A673 (cell line): ENCODE measurements at regions not wholly inside any gene's neighbourhood (a gene's known extent, or its start where the extent isn't known, plus 50 kb on each side); places are given as distances from the start of the nearest gene placed in this dataset.

Experiments used
- BruUV-seq: library from RNA; stranded (reverse); fragments of 400-500 nt; replicated peaks from 2 replicates; lab custom pipeline; 2021; lab: Mats Ljungman, UMichigan
- CTCF ChIA-PET: fragments of 300-600 bp; sonication (Branson Sonifier 250); formaldehyde crosslinking; loops from one replicate; lab custom pipeline; 2022; ENCODE audit warnings: antibody characterized with exemption; lab: Charles Lee
- POLR2A ChIA-PET: fragments of 300-600 bp; sonication (Branson Sonifier 250); formaldehyde crosslinking; loops from one replicate; lab custom pipeline; 2022; ENCODE audit warnings: antibody characterized with exemption; ENCODE audit not compliant: low non-redundant PET; lab: Charles Lee
- DNase-seq: peaks from one replicate; pipeline ENCODE4 v3.0.0-alpha.2; 2015; ENCODE audit warnings: low spot score
- H3K27ac ChIP-seq: fragments of 200-600 bp; sonication (generic); 2 replicates; pipeline ENCODE4 v1.5.1; 2016; ENCODE audit warnings: mixed run types, low read depth, mild to moderate bottlenecking, mixed read lengths, antibody characterized with exemption, low read length; ENCODE audit not compliant: poor library complexity, severe bottlenecking
- H3K27me3 ChIP-seq: fragments of 200-600 bp; sonication (generic); replicated peaks from 2 replicates; pipeline ENCODE4 v1.6.1; 2017; ENCODE audit warnings: mixed run types, low read depth, mild to moderate bottlenecking, mixed read lengths, antibody characterized with exemption, low read length; ENCODE audit not compliant: insufficient read depth, poor library complexity
- H3K36me3 ChIP-seq: fragments of 200-600 bp; sonication (generic); 2 replicates; pipeline ENCODE4 v1.6.1; 2016; ENCODE audit warnings: mixed run types, mild to moderate bottlenecking, mixed read lengths, antibody characterized with exemption, low read length; ENCODE audit not compliant: insufficient read depth, poor library complexity, severe bottlenecking
- H3K4me1 ChIP-seq: fragments of 200-600 bp; sonication (generic); 2 replicates; pipeline ENCODE4 v1.6.1; 2017; ENCODE audit warnings: mixed run types, mild to moderate bottlenecking, mixed read lengths, antibody characterized with exemption, low read length; ENCODE audit not compliant: insufficient read depth, poor library complexity, severe bottlenecking
- H3K4me3 ChIP-seq: fragments of 200-600 bp; sonication (generic); 2 replicates; pipeline ENCODE4 v1.5.1; 2016; ENCODE audit warnings: low read depth, mixed run types, mild to moderate bottlenecking, mixed read lengths, low read length; ENCODE audit not compliant: poor library complexity, severe bottlenecking
- H3K9me3 ChIP-seq: fragments of 200-600 bp; sonication (generic); 2 replicates; pipeline ENCODE4 v1.6.1; 2016; ENCODE audit warnings: mixed run types, low read depth, mild to moderate bottlenecking, mixed read lengths, antibody characterized with exemption, low read length; ENCODE audit not compliant: poor library complexity, severe bottlenecking
- EZH2 ChIP-seq: fragments of 200-600 bp; sonication (generic); IDR thresholded peaks from 2 replicates; pipeline ENCODE4 v1.6.1; 2017; ENCODE audit warnings: borderline replicate concordance, low read depth, mild to moderate bottlenecking, mixed read lengths, antibody characterized with exemption, low read length; ENCODE audit not compliant: poor library complexity, severe bottlenecking
- intact Hi-C: fragments of 100-400 bp; cut with micrococcal nuclease; formaldehyde crosslinking; loops from one replicate; pipeline ENCODE4 v1.10.0; 2022; ENCODE audit not compliant: unreplicated experiment
- TF ChIP-seq, protein P1 (sequence below): fragments of 300-800, 200-600 bp; sonication (generic); conservative IDR thresholded peaks from 2 replicates; pipeline ENCODE4 v1.5.1; 2017; ENCODE audit warnings: low read depth, mild to moderate bottlenecking, antibody characterized with exemption, low read length, moderate library complexity, mixed read lengths

DNA sequence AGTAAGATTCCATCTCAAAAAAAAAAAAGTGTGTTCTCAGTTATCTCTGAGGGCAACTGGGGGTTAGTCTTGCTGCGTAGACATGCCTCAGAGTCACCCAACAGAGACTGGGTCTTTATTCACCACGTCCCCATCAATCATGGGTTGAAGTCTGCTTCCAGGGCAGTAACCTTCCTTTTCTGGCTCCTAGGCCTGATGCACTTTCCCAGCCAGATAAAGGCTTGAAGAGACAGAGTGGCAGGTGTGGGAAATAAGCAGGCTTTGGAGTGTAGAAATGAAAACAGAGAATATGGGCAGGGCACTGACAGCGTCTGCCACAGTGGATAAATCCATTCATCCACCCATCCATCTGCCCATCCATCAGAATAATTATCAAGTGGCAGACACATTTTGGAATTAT, 134.1 kb upstream of the LGALSL start:
- no peaks in the 10 kb centered on the region for H3K27me3 ChIP-seq
- CTCF ChIA-PET = no interaction called here

DNA sequence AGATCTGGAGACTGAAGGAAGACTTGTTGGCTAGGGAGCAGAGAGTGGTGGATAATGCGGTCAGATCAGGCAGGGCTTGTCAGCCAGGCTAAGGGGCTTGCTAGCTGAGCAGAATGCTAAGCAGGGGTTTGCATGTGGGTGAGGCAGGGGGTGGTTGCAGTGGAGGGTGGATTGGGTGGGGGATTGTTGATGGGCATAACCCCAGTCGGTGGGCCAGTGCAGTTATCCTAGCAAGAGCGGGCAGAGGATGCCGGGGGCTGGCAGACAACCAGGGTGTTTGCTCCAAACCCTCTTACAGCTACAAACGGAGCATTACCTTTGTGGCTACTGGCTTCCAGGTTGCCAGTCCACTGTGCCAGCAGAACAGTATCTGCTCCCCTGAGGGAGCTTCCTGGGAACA, 131.5 kb upstream of the LGALSL start:
- Histone ChIP-seq H3K27ac (no peak overlapping the region), H3K4me1 (no peaks in the 10 kb centered on the region), H3K27me3 (no peaks in the 10 kb centered on the region), H3K36me3 (no peaks in the 10 kb centered on the region), H3K4me3 (no peak overlapping the region), H3K9me3 (no peaks in the 10 kb centered on the region)
- TF ChIP-seq, protein P1, sequence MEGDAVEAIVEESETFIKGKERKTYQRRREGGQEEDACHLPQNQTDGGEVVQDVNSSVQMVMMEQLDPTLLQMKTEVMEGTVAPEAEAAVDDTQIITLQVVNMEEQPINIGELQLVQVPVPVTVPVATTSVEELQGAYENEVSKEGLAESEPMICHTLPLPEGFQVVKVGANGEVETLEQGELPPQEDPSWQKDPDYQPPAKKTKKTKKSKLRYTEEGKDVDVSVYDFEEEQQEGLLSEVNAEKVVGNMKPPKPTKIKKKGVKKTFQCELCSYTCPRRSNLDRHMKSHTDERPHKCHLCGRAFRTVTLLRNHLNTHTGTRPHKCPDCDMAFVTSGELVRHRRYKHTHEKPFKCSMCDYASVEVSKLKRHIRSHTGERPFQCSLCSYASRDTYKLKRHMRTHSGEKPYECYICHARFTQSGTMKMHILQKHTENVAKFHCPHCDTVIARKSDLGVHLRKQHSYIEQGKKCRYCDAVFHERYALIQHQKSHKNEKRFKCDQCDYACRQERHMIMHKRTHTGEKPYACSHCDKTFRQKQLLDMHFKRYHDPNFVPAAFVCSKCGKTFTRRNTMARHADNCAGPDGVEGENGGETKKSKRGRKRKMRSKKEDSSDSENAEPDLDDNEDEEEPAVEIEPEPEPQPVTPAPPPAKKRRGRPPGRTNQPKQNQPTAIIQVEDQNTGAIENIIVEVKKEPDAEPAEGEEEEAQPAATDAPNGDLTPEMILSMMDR = no peak
- TF ChIP-seq EZH2 = no peak
- DNase-seq = no peak
- ChIA-PET POLR2A (no interaction called here), CTCF (no interaction called here)
- no TSS peak for BruUV-seq
- intact Hi-C loops = loop anchor here (10.0 kb wide), 1 partner anchor 628 kb away; no protein-coding TSS in a partner anchor

More for the DNA sequence above, 134.1 kb upstream of the LGALSL start:
- Histone ChIP-seq H3K4me3 (no peak overlapping the region), H3K4me1 (no peaks in the 10 kb centered on the region), H3K9me3 (no peaks in the 10 kb centered on the region), H3K36me3 (no peaks in the 10 kb centered on the region), H3K27ac (no peak overlapping the region)
- TF ChIP-seq EZH2 = no peak
- DNase-seq = no peak
- no TSS peak for BruUV-seq
- POLR2A ChIA-PET = no interaction called here
- intact Hi-C loops = loop anchor here (10.0 kb wide), 1 partner anchor 625 kb away; no protein-coding TSS in a partner anchor

DNA sequence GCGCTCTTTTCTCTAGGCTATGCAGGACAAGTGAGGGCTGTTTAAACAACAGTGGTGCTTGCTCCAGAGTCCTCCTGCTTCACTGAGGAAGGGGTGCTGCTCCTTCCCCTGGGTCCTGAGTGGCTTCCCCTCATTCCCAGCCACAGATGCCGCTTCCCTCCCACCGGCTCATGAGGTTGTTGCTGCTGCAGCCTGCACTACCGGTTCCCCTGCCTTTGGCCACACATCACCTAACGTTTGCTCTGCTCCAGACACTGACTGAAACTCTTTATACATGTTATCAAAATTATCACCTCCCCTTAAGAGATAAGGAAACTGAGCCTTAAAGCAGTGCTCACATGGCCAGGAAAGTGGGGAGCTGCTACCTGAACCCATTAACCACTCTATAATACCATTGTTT, 130.8 kb upstream of the LGALSL start:
- Histone ChIP-seq H3K36me3 (no peaks in the 10 kb centered on the region), H3K27ac (no peak overlapping the region), H3K9me3 (no peaks in the 10 kb centered on the region), H3K4me3 (no peak overlapping the region), H3K27me3 (no peaks in the 10 kb centered on the region), H3K4me1 (no peaks in the 10 kb centered on the region)
- no TSS peak for BruUV-seq
- TF ChIP-seq, protein P1 = no peak
- no peak for TF ChIP-seq EZH2
- intact Hi-C loops = loop anchor here (10.0 kb wide), 1 partner anchor 628 kb away; no protein-coding TSS in a partner anchor
- ChIA-PET CTCF (no interaction called here), POLR2A (no interaction called here)
- no peak for DNase-seq
